Endothelial cell of umbilical vein (primary cell): ENCODE measurements at regions not wholly inside any gene's neighbourhood (a gene's known extent, or its start where the extent isn't known, plus 50 kb on each side); places are given as distances from the start of the nearest gene placed in this dataset.

Experiments
- BruUV-seq: library from RNA; stranded (reverse); fragments of 400-500 nt; replicated peaks from 2 replicates; lab custom pipeline; 2021; lab: Mats Ljungman, UMichigan
- CTCF ChIA-PET: fragments of 300-600, 350-600 bp; sonication (Branson Sonifier 250); formaldehyde crosslinking; loops from one replicate; lab custom pipeline; 2021; ENCODE audit warnings: antibody characterized with exemption, inconsistent platforms; lab: Charles Lee
- POLR2A ChIA-PET: fragments of 300-600, 350-600 bp; sonication (Branson Sonifier 250); formaldehyde crosslinking; loops from one replicate; lab custom pipeline; 2021; ENCODE audit warnings: antibody characterized with exemption, inconsistent platforms; lab: Charles Lee
- DNase-seq: peaks from one replicate; pipeline ENCODE4 v3.0.0-alpha.2; 2011; ENCODE audit warnings: low read depth, low spot score
- FAIRE-seq: peaks from 2 replicates; lab custom pipeline; 2011; peaks lifted over from hg19 to GRCh38; lab: Jason Lieb, UNC
- H2AFZ ChIP-seq: 2 replicates; pipeline ENCODE4 v1.6.0; 2012; ENCODE audit warnings: low read depth, low read length, control low read depth, inconsistent platforms
- H3K27ac ChIP-seq: 2 replicates; pipeline ENCODE4 v1.5.1; 2011; ENCODE audit warnings: low read depth, mild to moderate bottlenecking, control low read depth, low read length, moderate library complexity; ENCODE audit not compliant: insufficient read depth
- H3K27me3 ChIP-seq, 2 experiments: 2 replicates each; pipeline versions ENCODE4 v1.6.0 to v1.6.1; 2011; ENCODE audit warnings: low read length in 2 of 2, mixed read lengths in 1 of 2; ENCODE audit not compliant: control insufficient read depth in 2 of 2, insufficient read depth in 2 of 2
- H3K36me3 ChIP-seq, 2 experiments: 2 replicates in 1 of 2; 3 replicates in 1 of 2; pipeline ENCODE4 v1.5.1; 2011; ENCODE audit warnings: low read length in 2 of 2, mild to moderate bottlenecking in 1 of 2, moderate library complexity in 1 of 2; ENCODE audit not compliant: control insufficient read depth in 2 of 2, insufficient read depth in 2 of 2; ENCODE audit errors: extremely low read depth in 1 of 2
- H3K4me1 ChIP-seq: 3 replicates; pipeline ENCODE4 v1.5.1; 2011; ENCODE audit warnings: mild to moderate bottlenecking, low read length; ENCODE audit not compliant: control insufficient read depth, insufficient read depth; ENCODE audit errors: extremely low read depth
- H3K4me2 ChIP-seq: 2 replicates; pipeline ENCODE4 v1.6.1; 2011; ENCODE audit warnings: low read length, control low read depth, mixed read lengths; ENCODE audit not compliant: insufficient read depth
- H3K4me3 ChIP-seq, 3 experiments: fragments of 200-600 bp in 1 of 3; sonication (generic), shearing (Covaris generic) in 1 of 3; replicated peaks in 1 of 3; 2 replicates each; pipeline ENCODE4 v1.5.1; 2011 to 2016; ENCODE audit warnings: control low read depth in 3 of 3, low read length in 3 of 3, mild to moderate bottlenecking in 2 of 3, inconsistent platforms in 1 of 3, low read depth in 1 of 3, moderate library complexity in 1 of 3; ENCODE audit not compliant: insufficient read depth in 1 of 3
- H3K79me2 ChIP-seq: 2 replicates; pipeline ENCODE4 v1.6.0; 2012; ENCODE audit warnings: low read length, inconsistent platforms; ENCODE audit not compliant: control insufficient read depth, insufficient read depth
- H3K9ac ChIP-seq: replicated peaks from 2 replicates; pipeline ENCODE3; 2011; ENCODE audit warnings: low read length, control low read depth; ENCODE audit not compliant: insufficient read depth; ENCODE audit errors: extremely low read depth
- H3K9me1 ChIP-seq: replicated peaks from 3 replicates; pipeline ENCODE4 v1.6.0; 2011; ENCODE audit warnings: mild to moderate bottlenecking, low read length; ENCODE audit not compliant: control insufficient read depth, insufficient read depth; ENCODE audit errors: extremely low read depth
- H3K9me3 ChIP-seq: replicated peaks from 2 replicates; pipeline ENCODE4 v1.5.1; 2012; ENCODE audit warnings: low read length, inconsistent platforms; ENCODE audit not compliant: control insufficient read depth, insufficient read depth
- H4K20me1 ChIP-seq: replicated peaks from 2 replicates; pipeline ENCODE3; 2011; ENCODE audit warnings: mild to moderate bottlenecking, low read length; ENCODE audit not compliant: control insufficient read depth, insufficient read depth; ENCODE audit errors: extremely low read depth
- EZH2 ChIP-seq: IDR thresholded peaks from 2 replicates; pipeline ENCODE4 v1.6.1; 2012; ENCODE audit warnings: borderline replicate concordance, low read depth, mild to moderate bottlenecking, moderate library complexity, low read length, inconsistent platforms; ENCODE audit not compliant: severe bottlenecking
- FOS ChIP-seq: IDR thresholded peaks from 2 replicates; pipeline ENCODE4 v1.6.1; 2011; ENCODE audit warnings: mild to moderate bottlenecking, low read length, moderate library complexity, borderline replicate concordance; ENCODE audit not compliant: insufficient read depth
- GATA2 ChIP-seq: IDR thresholded peaks from 2 replicates; pipeline ENCODE4 v1.7.0; 2011; ENCODE audit warnings: low read depth, mild to moderate bottlenecking, moderate library complexity, mixed read lengths, low read length; ENCODE audit not compliant: insufficient read length, insufficient read depth
- JUN ChIP-seq: IDR thresholded peaks from 2 replicates; pipeline ENCODE4 v1.6.1; 2011; ENCODE audit warnings: borderline replicate concordance, low read depth; ENCODE audit not compliant: insufficient read length, insufficient read depth
- MYC ChIP-seq: IDR thresholded peaks from one replicate; pipeline ENCODE4 v1.6.1; 2011; ENCODE audit warnings: mild to moderate bottlenecking, low read depth, low read length
- POLR2A ChIP-seq: IDR thresholded peaks from 2 replicates; pipeline ENCODE4 v1.6.1; 2012; ENCODE audit warnings: low read depth, mild to moderate bottlenecking, control low read depth, low read length
- POLR2AphosphoS5 ChIP-seq: IDR thresholded peaks from 2 replicates; pipeline ENCODE4 v1.6.1; 2012; ENCODE audit warnings: low read depth, mild to moderate bottlenecking, control low read depth, low read length, moderate library complexity; ENCODE audit not compliant: insufficient read depth
- dilution Hi-C: fragments of 300-500 bp; cut with MboI; formaldehyde crosslinking; loops from one replicate; pipeline ENCODE4 v1.15.0; 2019; ENCODE audit warnings: low sequenced_read_pairs; ENCODE audit not compliant: extremely low pct_ligation_motif_present
- intact Hi-C: fragments of 100-400 bp; cut with micrococcal nuclease; formaldehyde crosslinking; loops from one replicate; pipeline ENCODE4 v1.10.0; 2022
- TF ChIP-seq, protein P1 (sequence below): IDR thresholded peaks from 2 replicates; pipeline ENCODE4 v1.6.1; 2011; ENCODE audit not compliant: insufficient read depth, insufficient read length
- TF ChIP-seq, protein P2 (sequence below), 2 donors: IDR thresholded peaks; 1 replicate in 1 of 2; 2 replicates in 1 of 2; pipeline ENCODE4 v1.5.1; 2011; ENCODE audit warnings: low read length in 2 of 2, mild to moderate bottlenecking in 2 of 2, moderate library complexity in 2 of 2, control low read depth in 1 of 2, inconsistent platforms in 1 of 2, low read depth in 1 of 2; ENCODE audit not compliant: insufficient read depth in 1 of 2; ENCODE audit errors: extremely low read depth in 1 of 2

DNA sequence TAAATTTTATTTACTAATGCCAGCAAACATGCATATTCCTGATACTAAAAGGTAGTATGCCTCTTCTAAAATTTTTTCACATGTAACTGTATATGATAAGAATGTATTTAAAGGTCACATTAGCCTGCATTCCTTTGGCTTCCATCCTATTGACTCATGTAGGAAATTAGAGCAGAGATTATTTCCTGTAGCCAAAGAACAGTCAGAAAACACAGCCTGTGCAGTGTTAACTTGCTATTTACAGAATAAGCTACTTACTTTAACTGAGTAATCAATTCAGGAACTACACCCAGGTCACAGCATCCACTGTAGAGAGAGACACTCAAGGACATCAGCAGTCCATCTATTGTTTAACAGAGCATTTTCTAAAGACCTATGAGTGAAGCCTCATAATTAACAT lies 154.5 kb upstream of the ADGRL4 start:
- Histone ChIP-seq H3K9me1 (no peaks in the 10 kb centered on the region), H3K27ac (peak overlapping the region; percentile 77), H2AFZ (peak overlapping the region; percentile 42), H4K20me1 (no peaks in the 10 kb centered on the region), H3K4me1 (peaks cover 16% of the 10 kb centered on the region), H3K79me2 (no peaks in the 10 kb centered on the region), H3K9ac (no peak overlapping the region), H3K9me3 (no peaks in the 10 kb centered on the region), H3K4me2 (peak overlapping the region; percentile 91), H3K27me3 (no peaks in the 10 kb centered on the region), H3K36me3 (no peaks in the 10 kb centered on the region), H3K4me3 (no peak overlapping the region)
- TF ChIP-seq GATA2 (peak; percentile 75), POLR2A (no peak), MYC (no peak), JUN (peak; percentile 82), POLR2AphosphoS5 (peak; percentile 57), FOS (peak; percentile 83), EZH2 (no peak)
- TF ChIP-seq, protein P1, sequence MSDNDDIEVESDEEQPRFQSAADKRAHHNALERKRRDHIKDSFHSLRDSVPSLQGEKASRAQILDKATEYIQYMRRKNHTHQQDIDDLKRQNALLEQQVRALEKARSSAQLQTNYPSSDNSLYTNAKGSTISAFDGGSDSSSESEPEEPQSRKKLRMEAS = no peak
- TF ChIP-seq, protein P2, sequence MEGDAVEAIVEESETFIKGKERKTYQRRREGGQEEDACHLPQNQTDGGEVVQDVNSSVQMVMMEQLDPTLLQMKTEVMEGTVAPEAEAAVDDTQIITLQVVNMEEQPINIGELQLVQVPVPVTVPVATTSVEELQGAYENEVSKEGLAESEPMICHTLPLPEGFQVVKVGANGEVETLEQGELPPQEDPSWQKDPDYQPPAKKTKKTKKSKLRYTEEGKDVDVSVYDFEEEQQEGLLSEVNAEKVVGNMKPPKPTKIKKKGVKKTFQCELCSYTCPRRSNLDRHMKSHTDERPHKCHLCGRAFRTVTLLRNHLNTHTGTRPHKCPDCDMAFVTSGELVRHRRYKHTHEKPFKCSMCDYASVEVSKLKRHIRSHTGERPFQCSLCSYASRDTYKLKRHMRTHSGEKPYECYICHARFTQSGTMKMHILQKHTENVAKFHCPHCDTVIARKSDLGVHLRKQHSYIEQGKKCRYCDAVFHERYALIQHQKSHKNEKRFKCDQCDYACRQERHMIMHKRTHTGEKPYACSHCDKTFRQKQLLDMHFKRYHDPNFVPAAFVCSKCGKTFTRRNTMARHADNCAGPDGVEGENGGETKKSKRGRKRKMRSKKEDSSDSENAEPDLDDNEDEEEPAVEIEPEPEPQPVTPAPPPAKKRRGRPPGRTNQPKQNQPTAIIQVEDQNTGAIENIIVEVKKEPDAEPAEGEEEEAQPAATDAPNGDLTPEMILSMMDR (IDR thresholded peaks at IDR 0.05; ENCODE audit: extremely low read depth in 1 of 2, insufficient read depth in 1 of 2, low read depth in 1 of 2, low read length in 2 of 2) = no peak
- peak; percentile 77 for FAIRE-seq
- POLR2A ChIA-PET = no interaction called here
- CTCF ChIA-PET = interaction anchor here (1.3 to 1.5 kb wide), 2 partner anchors 27 to 322 kb away, joined by 3 to 8 read pairs; no protein-coding TSS in a partner anchor
- intact Hi-C loops = loop anchor here (1.0 to 2.0 kb wide), 5 partner anchors 27 to 155 kb away; partner anchors contain the start of gene ADGRL4
- DNase-seq = peak; percentile 89
- dilution Hi-C loops = no loop called here
- no TSS peak for BruUV-seq
